ENCODE measurements at regions not wholly inside any gene's neighbourhood (a gene's known extent, or its start where the extent isn't known, plus 50 kb on each side); places are given as distances from the start of the nearest gene placed in this dataset.
"Not testable (repeated sequence)": the region's sequence is repeated elsewhere in the genome, so short reads cannot be mapped to it uniquely, and the experiment has no call there.

DNA sequence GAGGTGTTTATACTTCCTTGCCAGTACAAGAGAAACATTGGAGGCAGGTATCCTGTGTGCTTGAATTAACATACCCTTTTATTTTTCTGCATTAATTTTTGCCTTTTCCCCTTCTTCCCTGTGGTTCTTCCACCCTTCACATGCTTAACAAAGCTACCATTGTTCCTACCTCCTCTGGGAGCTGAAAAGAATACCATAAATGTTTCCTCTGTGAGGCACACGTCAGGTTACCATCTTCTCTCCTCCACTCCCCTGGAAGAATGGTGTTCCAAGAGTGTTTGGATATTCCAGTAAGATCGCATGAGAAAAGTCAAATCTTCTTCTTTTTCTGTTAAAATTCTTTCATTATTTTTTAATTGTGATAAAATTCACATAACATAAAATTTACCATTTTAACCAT, 74.6 kb upstream of the MARK1 start:
- CTCF ChIA-PET: no interaction called here
- no peak for TF ChIP-seq CTBP1 (IDR thresholded peaks at IDR 0.05; ENCODE audit: borderline replicate concordance)
- no peak for TF ChIP-seq SUZ12 (IDR thresholded peaks at IDR 0.05)
- no peak for TF ChIP-seq FOXK2 (IDR thresholded peaks at IDR 0.05)
- TF ChIP-seq, protein P1, sequence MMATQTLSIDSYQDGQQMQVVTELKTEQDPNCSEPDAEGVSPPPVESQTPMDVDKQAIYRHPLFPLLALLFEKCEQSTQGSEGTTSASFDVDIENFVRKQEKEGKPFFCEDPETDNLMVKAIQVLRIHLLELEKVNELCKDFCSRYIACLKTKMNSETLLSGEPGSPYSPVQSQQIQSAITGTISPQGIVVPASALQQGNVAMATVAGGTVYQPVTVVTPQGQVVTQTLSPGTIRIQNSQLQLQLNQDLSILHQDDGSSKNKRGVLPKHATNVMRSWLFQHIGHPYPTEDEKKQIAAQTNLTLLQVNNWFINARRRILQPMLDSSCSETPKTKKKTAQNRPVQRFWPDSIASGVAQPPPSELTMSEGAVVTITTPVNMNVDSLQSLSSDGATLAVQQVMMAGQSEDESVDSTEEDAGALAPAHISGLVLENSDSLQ (IDR thresholded peaks at IDR 0.05): no peak
- TF ChIP-seq LEF1 (IDR thresholded peaks at IDR 0.05; ENCODE audit: borderline replicate concordance): no peak
- no peak for TF ChIP-seq TARDBP (IDR thresholded peaks at IDR 0.05)
- no peak for TF ChIP-seq L3MBTL2 (conservative IDR thresholded peaks at IDR 0.05)
- no peak for TF ChIP-seq ELF4 (IDR thresholded peaks at IDR 0.05)
- no peak for TF ChIP-seq FOXA1 (IDR thresholded peaks at IDR 0.05)
- no peak for TF ChIP-seq BHLHE40 (IDR thresholded peaks at IDR 0.05; ENCODE audit: borderline replicate concordance)
- no peak for TF ChIP-seq HDGF (IDR thresholded peaks at IDR 0.05; ENCODE audit: borderline replicate concordance)
- TF ChIP-seq SP1 (IDR thresholded peaks at IDR 0.05): no peak
- no peak for TF ChIP-seq FOXM1 (IDR thresholded peaks at IDR 0.05; ENCODE audit: borderline replicate concordance)
- TF ChIP-seq NFRKB (IDR thresholded peaks at IDR 0.05): no peak
- no peak for TF ChIP-seq ZNF384 (IDR thresholded peaks at IDR 0.05)
- no peak for TF ChIP-seq ARNT (IDR thresholded peaks at IDR 0.05)
- no peak for DNase-seq (ENCODE audit: extremely low spot score)
- POLR2A ChIA-PET: interaction anchor here (1.0 kb wide), 1 partner anchor 153 kb away, joined by 3 read pairs; no protein-coding TSS in a partner anchor

DNA sequence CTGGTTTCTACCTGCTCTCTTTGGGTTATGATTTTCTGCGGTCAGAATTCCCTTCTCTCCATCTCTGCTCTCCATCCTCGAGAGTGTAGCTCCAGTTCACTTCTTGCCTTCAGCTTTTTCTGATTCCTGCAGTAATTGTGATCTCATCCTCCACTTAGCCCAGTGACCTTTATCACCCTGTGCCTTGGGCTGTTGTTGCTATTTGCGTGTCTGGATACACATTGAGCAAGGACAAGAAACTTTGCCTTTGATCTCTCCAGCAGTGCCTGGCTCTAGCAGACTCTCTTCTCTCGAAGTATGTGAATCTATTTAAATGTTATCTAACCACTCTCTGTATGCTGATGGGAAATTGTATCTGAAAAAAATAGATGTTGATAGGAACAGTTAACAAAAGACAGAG, 76.4 kb upstream of the MARK1 start:
- ChIA-PET POLR2A (no interaction called here), CTCF (interaction anchor here (0.6 kb wide), 1 partner anchor 183 kb away, joined by 4 read pairs; no protein-coding TSS in a partner anchor)
- DNase-seq (ENCODE audit: extremely low spot score): peak; percentile 18
- TF ChIP-seq SUZ12 (IDR thresholded peaks at IDR 0.05) (no peak), FOXA1 (IDR thresholded peaks at IDR 0.05) (no peak), SP1 (IDR thresholded peaks at IDR 0.05) (no peak), ELF4 (IDR thresholded peaks at IDR 0.05) (no peak)

DNA sequence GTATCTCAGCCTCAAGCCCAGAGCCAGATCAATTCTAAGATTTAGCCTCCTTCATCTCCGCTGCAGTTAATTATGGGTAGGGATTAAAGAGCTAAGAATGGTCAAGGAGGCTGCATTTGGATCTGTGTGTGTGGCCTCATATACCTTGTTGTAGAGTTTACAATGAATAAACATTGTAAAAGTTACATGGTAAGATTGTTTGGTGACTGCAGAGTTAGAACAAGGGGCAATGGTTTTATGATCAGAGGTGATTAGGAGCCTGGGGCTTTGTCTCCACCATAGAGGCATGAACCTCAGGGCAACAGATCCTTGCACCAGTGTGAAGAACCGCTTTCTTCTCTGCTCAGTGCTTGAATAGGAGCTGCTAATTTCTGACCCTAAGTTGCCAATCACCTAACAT, 77.0 kb upstream of the MARK1 start:
- no peak for TF ChIP-seq LEF1 (IDR thresholded peaks at IDR 0.05; ENCODE audit: borderline replicate concordance)
- TF ChIP-seq HDGF (IDR thresholded peaks at IDR 0.05; ENCODE audit: borderline replicate concordance): no peak
- no peak for TF ChIP-seq TARDBP (IDR thresholded peaks at IDR 0.05)
- no peak for TF ChIP-seq ARNT (IDR thresholded peaks at IDR 0.05)
- no peak for TF ChIP-seq CTBP1 (IDR thresholded peaks at IDR 0.05; ENCODE audit: borderline replicate concordance)
- TF ChIP-seq ZNF384 (IDR thresholded peaks at IDR 0.05): no peak
- TF ChIP-seq SP1 (IDR thresholded peaks at IDR 0.05): no peak
- TF ChIP-seq, protein P1 (IDR thresholded peaks at IDR 0.05): no peak
- TF ChIP-seq FOXK2 (IDR thresholded peaks at IDR 0.05): no peak
- no peak for TF ChIP-seq SUZ12 (IDR thresholded peaks at IDR 0.05)
- TF ChIP-seq FOXM1 (IDR thresholded peaks at IDR 0.05; ENCODE audit: borderline replicate concordance): no peak
- no peak for TF ChIP-seq FOXA1 (IDR thresholded peaks at IDR 0.05)
- no peak for TF ChIP-seq BHLHE40 (IDR thresholded peaks at IDR 0.05; ENCODE audit: borderline replicate concordance)
- no peak for TF ChIP-seq L3MBTL2 (conservative IDR thresholded peaks at IDR 0.05)
- TF ChIP-seq ELF4 (IDR thresholded peaks at IDR 0.05): no peak
- no peak for TF ChIP-seq NFRKB (IDR thresholded peaks at IDR 0.05)
- ChIA-PET POLR2A (no interaction called here), CTCF (interaction anchor here (0.6 kb wide), 1 partner anchor 184 kb away, joined by 4 read pairs; no protein-coding TSS in a partner anchor)
- no peak for DNase-seq (ENCODE audit: extremely low spot score)

DNA sequence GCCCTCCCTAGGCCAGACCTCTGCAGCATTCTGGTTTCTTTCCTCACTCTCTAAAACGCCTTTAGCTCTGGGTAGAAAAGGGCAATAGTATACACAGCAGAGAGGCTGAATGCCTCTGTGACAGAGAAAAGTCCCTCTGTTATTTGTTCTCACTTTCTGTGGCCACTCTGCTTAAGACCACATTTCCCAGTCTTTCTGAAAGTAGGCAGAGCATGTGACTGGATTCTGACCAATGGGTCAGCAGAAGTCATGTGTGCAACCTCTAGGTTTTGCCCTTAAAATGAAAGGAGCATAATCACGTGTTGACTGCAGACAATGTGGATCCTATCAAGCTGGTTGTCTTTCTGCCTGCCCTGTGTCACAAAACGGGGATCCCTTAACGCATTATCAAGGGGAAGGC, 79.7 kb upstream of the MARK1 start:
- DNase-seq (ENCODE audit: extremely low spot score): no peak
- ChIA-PET CTCF (no interaction called here), POLR2A (no interaction called here)
- no peak for TF ChIP-seq ELF4 (IDR thresholded peaks at IDR 0.05)
- TF ChIP-seq, protein P1 (IDR thresholded peaks at IDR 0.05): no peak

DNA sequence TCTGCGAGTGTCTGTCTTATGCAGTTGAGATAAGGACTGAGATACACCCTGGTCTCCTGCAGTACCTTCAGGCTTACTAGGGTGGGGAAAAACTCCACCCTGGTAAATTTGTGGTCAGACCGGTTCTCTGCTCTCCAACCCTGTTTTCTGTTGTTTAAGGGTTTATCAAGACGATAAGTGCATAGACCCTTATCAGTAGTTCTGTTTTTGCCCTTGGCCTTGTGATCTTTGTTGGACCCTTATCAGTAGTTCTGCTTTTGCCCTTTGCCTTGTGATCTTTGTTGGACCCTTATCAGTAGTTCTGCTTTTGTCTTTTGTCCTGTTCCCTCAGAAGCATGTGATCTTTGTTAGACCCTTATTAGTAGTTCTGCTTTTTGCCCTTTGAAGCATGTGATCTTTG, 83.3 kb upstream of the MARK1 start:
- DNase-seq (ENCODE audit: extremely low spot score); CTCF ChIA-PET; POLR2A ChIA-PET: not testable (repeated sequence)

DNA sequence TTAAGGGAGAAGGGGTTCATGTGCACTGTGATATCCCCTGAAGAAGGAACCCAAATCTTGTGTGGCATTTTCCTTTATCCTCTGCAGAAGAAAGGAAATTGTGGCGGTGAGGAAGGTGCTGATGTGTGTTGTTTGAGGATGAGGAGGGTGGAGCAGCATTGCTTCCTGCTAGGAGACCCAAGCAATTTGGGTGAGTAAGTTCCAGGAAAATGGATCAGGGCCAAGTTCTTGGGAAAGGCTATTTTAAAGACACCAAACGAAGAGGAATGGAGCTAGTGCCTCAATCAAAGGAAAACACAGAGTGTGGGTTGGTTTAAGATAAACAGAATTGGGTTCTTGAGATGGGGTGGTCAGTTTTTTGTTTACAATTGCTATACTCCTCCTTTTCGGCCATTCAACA, 86.7 kb upstream of the MARK1 start:
- POLR2A ChIA-PET: no interaction called here
- TF ChIP-seq ELF4 (IDR thresholded peaks at IDR 0.05): no peak
- no peak for TF ChIP-seq HDGF (IDR thresholded peaks at IDR 0.05; ENCODE audit: borderline replicate concordance)
- CTCF ChIA-PET: no interaction called here
- no peak for DNase-seq (ENCODE audit: extremely low spot score)

DNA sequence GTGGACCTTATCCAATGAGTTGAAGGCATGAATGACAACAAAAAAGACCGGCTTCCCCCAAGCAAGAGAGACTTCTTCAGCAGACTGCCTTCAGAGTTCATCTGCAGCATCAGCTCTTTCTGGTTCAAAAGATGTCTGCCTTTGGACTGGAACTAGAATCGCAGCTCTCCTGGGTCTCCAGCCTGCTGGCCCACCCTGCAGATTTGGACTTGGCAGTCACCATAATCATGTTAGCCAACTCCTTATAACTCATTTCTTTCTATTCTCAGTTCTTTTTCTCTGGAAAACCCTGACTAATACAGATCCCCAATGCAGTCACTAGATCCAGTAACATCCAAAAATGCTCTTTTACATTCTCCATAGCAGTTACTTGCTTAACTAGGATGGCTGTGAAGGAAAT, 89.2 kb upstream of the MARK1 start:
- TF ChIP-seq ZNF384 (IDR thresholded peaks at IDR 0.05): no peak
- TF ChIP-seq FOXK2 (IDR thresholded peaks at IDR 0.05): no peak
- no peak for TF ChIP-seq ARNT (IDR thresholded peaks at IDR 0.05)
- no peak for TF ChIP-seq CTBP1 (IDR thresholded peaks at IDR 0.05; ENCODE audit: borderline replicate concordance)
- TF ChIP-seq, protein P1 (IDR thresholded peaks at IDR 0.05): no peak
- no peak for TF ChIP-seq FOXA1 (IDR thresholded peaks at IDR 0.05)
- TF ChIP-seq L3MBTL2 (conservative IDR thresholded peaks at IDR 0.05): no peak
- TF ChIP-seq HDGF (IDR thresholded peaks at IDR 0.05; ENCODE audit: borderline replicate concordance): no peak
- TF ChIP-seq BHLHE40 (IDR thresholded peaks at IDR 0.05; ENCODE audit: borderline replicate concordance): no peak
- TF ChIP-seq ELF4 (IDR thresholded peaks at IDR 0.05): no peak
- TF ChIP-seq SUZ12 (IDR thresholded peaks at IDR 0.05): no peak
- no peak for TF ChIP-seq FOXM1 (IDR thresholded peaks at IDR 0.05; ENCODE audit: borderline replicate concordance)
- no peak for TF ChIP-seq NFRKB (IDR thresholded peaks at IDR 0.05)
- CTCF ChIA-PET: no interaction called here
- DNase-seq (ENCODE audit: extremely low spot score): no peak
- POLR2A ChIA-PET: no interaction called here
